Mesendoderm (in vitro differentiated cells): ENCODE measurements at regions not wholly inside any gene's neighbourhood (a gene's known extent, or its start where the extent isn't known, plus 50 kb on each side); places are given as distances from the start of the nearest gene placed in this dataset.

Experiments used
- DNase-seq: peaks from one replicate; pipeline ENCODE4 v3.0.0; 2013
- H2AK5ac ChIP-seq: 2 replicates; pipeline ENCODE4 v1.6.1; 2013; ENCODE audit warnings: low read length, inconsistent platforms
- H2BK120ac ChIP-seq: 2 replicates; pipeline ENCODE4 v1.6.1; 2013; ENCODE audit warnings: low read depth, mild to moderate bottlenecking, low read length, moderate library complexity, mixed read lengths
- H2BK15ac ChIP-seq: replicated peaks from 2 replicates; pipeline ENCODE4 v1.6.1; 2013; ENCODE audit warnings: low read depth, mild to moderate bottlenecking, moderate library complexity
- H2BK5ac ChIP-seq: 2 replicates; pipeline ENCODE4 v1.6.1; 2013; ENCODE audit warnings: low read length, inconsistent platforms
- H3K18ac ChIP-seq: 2 replicates; pipeline ENCODE4 v1.6.1; 2013; ENCODE audit warnings: mild to moderate bottlenecking, low read length, mixed read lengths
- H3K23ac ChIP-seq: one replicate; pipeline ENCODE4 v1.6.1; 2013; ENCODE audit warnings: low read length
- H3K27ac ChIP-seq: 2 replicates; pipeline ENCODE4 v1.5.1; 2013; ENCODE audit warnings: low read depth, mild to moderate bottlenecking, inconsistent platforms, low read length, moderate library complexity
- H3K27me3 ChIP-seq: 2 replicates; pipeline ENCODE4 v1.6.1; 2013; ENCODE audit warnings: low read length, control low read depth, mild to moderate bottlenecking, inconsistent platforms; ENCODE audit not compliant: insufficient read depth, poor library complexity
- H3K36me3 ChIP-seq: 2 replicates; pipeline ENCODE4 v1.6.1; 2013; ENCODE audit warnings: low read length, inconsistent platforms; ENCODE audit not compliant: control insufficient read depth, insufficient read depth
- H3K4ac ChIP-seq: one replicate; pipeline ENCODE4 v1.6.1; 2013; ENCODE audit warnings: low read depth, mild to moderate bottlenecking, low read length, moderate library complexity
- H3K4me1 ChIP-seq: 2 replicates; pipeline ENCODE4 v1.6.1; 2013; ENCODE audit warnings: low read depth, low read length, inconsistent platforms; ENCODE audit not compliant: control insufficient read depth
- H3K4me2 ChIP-seq: 2 replicates; pipeline ENCODE4 v1.6.1; 2013; ENCODE audit warnings: low read length
- H3K4me3 ChIP-seq: 2 replicates; pipeline ENCODE4 v1.5.1; 2013; ENCODE audit warnings: mild to moderate bottlenecking, low read length
- H3K56ac ChIP-seq: one replicate; pipeline ENCODE4 v1.6.1; 2013; ENCODE audit warnings: low read length
- H3K79me1 ChIP-seq: 2 replicates; pipeline ENCODE4 v1.6.1; 2013; ENCODE audit warnings: low read length, inconsistent platforms
- H3K79me2 ChIP-seq: 2 replicates; pipeline ENCODE4 v1.6.1; 2013; ENCODE audit warnings: mild to moderate bottlenecking, low read length; ENCODE audit not compliant: control insufficient read depth, insufficient read depth
- H3K9ac ChIP-seq: 2 replicates; pipeline ENCODE4 v1.6.1; 2013; ENCODE audit warnings: low read length, inconsistent platforms
- H4K5ac ChIP-seq: one replicate; pipeline ENCODE4 v1.6.1; 2013; ENCODE audit warnings: low read length
- H4K8ac ChIP-seq: one replicate; pipeline ENCODE4 v1.6.1; 2013; ENCODE audit warnings: low read depth, mild to moderate bottlenecking, control low read depth, low read length, moderate library complexity
- WGBS: extraction: QIAGEN DNeasy Blood & Tissue Kit; methylation state at CpG from one replicate; pipeline ENCODE4 v1.1.7; 2013; ENCODE audit warnings: low lambda C conversion rate, missing lambda C conversion rate; ENCODE audit not compliant: insufficient coverage; ENCODE audit errors: extremely low coverage; 5-methylcytosine and 5-hydroxymethylcytosine counted together

- no peak for DNase-seq
- H2AK5ac ChIP-seq, result no peak overlapping the region
- H4K5ac ChIP-seq, result no peak overlapping the region
- H3K56ac ChIP-seq, result no peak overlapping the region
- H3K27ac ChIP-seq, result no peak overlapping the region
- WGBS, result no CpG with 5 or more reads among the region's 1 CpG
- H3K23ac ChIP-seq, result no peak overlapping the region
- H3K36me3 ChIP-seq, result no peaks in the 10 kb centered on the region
- no peak overlapping the region for H3K18ac ChIP-seq
- H3K79me2 ChIP-seq, result no peaks in the 10 kb centered on the region
- H3K4me2 ChIP-seq, result no peak overlapping the region
- H3K27me3 ChIP-seq, result no peaks in the 10 kb centered on the region
- H4K8ac ChIP-seq, result no peak overlapping the region
- H3K9ac ChIP-seq, result no peak overlapping the region
- H2BK5ac ChIP-seq, result no peak overlapping the region
- H2BK120ac ChIP-seq, result no peak overlapping the region
- H3K4me1 ChIP-seq, result no peaks in the 10 kb centered on the region
- no peak overlapping the region for H3K4ac ChIP-seq
- H3K4me3 ChIP-seq, result no peak overlapping the region
- H3K79me1 ChIP-seq, result no peaks in the 10 kb centered on the region
- no peak overlapping the region for H2BK15ac ChIP-seq
Measured at GRCh38 chr1:106276871-106277270, 779.6 kb upstream of the PRMT6 start.

- H3K27me3 ChIP-seq, result no peaks in the 10 kb centered on the region
- H2BK5ac ChIP-seq, result no peak overlapping the region
- no peak for DNase-seq
- H3K9ac ChIP-seq, result no peak overlapping the region
- H2AK5ac ChIP-seq, result no peak overlapping the region
- H3K79me1 ChIP-seq, result no peaks in the 10 kb centered on the region
- no peak overlapping the region for H3K56ac ChIP-seq
- H3K23ac ChIP-seq, result no peak overlapping the region
- no peaks in the 10 kb centered on the region for H3K4me1 ChIP-seq
- WGBS, result no CpG with 5 or more reads among the region's 4 CpGs
- no peak overlapping the region for H4K5ac ChIP-seq
- H3K36me3 ChIP-seq, result no peaks in the 10 kb centered on the region
- H3K4me3 ChIP-seq, result no peak overlapping the region
- H2BK15ac ChIP-seq, result no peak overlapping the region
- H3K4me2 ChIP-seq, result no peak overlapping the region
- H3K4ac ChIP-seq, result no peak overlapping the region
- H2BK120ac ChIP-seq, result no peak overlapping the region
- no peak overlapping the region for H3K27ac ChIP-seq
- no peaks in the 10 kb centered on the region for H3K79me2 ChIP-seq
- H3K18ac ChIP-seq, result no peak overlapping the region
- no peak overlapping the region for H4K8ac ChIP-seq
Measured at GRCh38 chr1:106277786-106278185, 778.7 kb upstream of the PRMT6 start.

- H4K8ac ChIP-seq, result no peak overlapping the region
- no peak overlapping the region for H4K5ac ChIP-seq
- H2AK5ac ChIP-seq, result no peak overlapping the region
- H3K4me3 ChIP-seq, result no peak overlapping the region
- no peaks in the 10 kb centered on the region for H3K4me1 ChIP-seq
- no CpG with 5 or more reads among the region's 2 CpGs for WGBS
- H2BK5ac ChIP-seq, result no peak overlapping the region
- no peaks in the 10 kb centered on the region for H3K79me1 ChIP-seq
- H3K36me3 ChIP-seq, result no peaks in the 10 kb centered on the region
- H3K9ac ChIP-seq, result no peak overlapping the region
- no peak for DNase-seq
- H3K4ac ChIP-seq, result no peak overlapping the region
- no peak overlapping the region for H2BK15ac ChIP-seq
- H3K79me2 ChIP-seq, result no peaks in the 10 kb centered on the region
- no peak overlapping the region for H3K4me2 ChIP-seq
- no peak overlapping the region for H2BK120ac ChIP-seq
- no peak overlapping the region for H3K23ac ChIP-seq
- H3K27me3 ChIP-seq, result no peaks in the 10 kb centered on the region
- no peak overlapping the region for H3K27ac ChIP-seq
- no peak overlapping the region for H3K18ac ChIP-seq
- H3K56ac ChIP-seq, result no peak overlapping the region
Measured at GRCh38 chr1:106278716-106279115, 777.8 kb upstream of the PRMT6 start.

GRCh38 chr1:106289265-106289928, 767.1 kb upstream of the PRMT6 start:
- Histone ChIP-seq H3K23ac (no peak overlapping the region), H3K36me3 (no peaks in the 10 kb centered on the region), H2AK5ac (no peak overlapping the region), H4K5ac (no peak overlapping the region), H3K56ac (no peak overlapping the region), H2BK5ac (no peak overlapping the region), H2BK15ac (no peak overlapping the region), H3K79me1 (no peaks in the 10 kb centered on the region), H3K9ac (no peak overlapping the region), H3K27ac (no peak overlapping the region), H3K4me2 (no peak overlapping the region), H3K79me2 (no peaks in the 10 kb centered on the region), H3K4me1 (no peaks in the 10 kb centered on the region), H3K18ac (no peak overlapping the region), H2BK120ac (no peak overlapping the region), H3K4ac (no peak overlapping the region), H3K4me3 (no peak overlapping the region), H3K27me3 (no peaks in the 10 kb centered on the region), H4K8ac (no peak overlapping the region)
- DNase-seq, result no peak
- WGBS, result no CpG with 5 or more reads among the region's 3 CpGs

GRCh38 chr1:106290805-106291501, 765.5 kb upstream of the PRMT6 start:
- no peak overlapping the region for H3K56ac ChIP-seq
- no peak overlapping the region for H2BK15ac ChIP-seq
- H3K79me2 ChIP-seq, result no peaks in the 10 kb centered on the region
- H3K36me3 ChIP-seq, result no peaks in the 10 kb centered on the region
- H3K27me3 ChIP-seq, result no peaks in the 10 kb centered on the region
- no peak overlapping the region for H4K8ac ChIP-seq
- H3K18ac ChIP-seq, result no peak overlapping the region
- H3K27ac ChIP-seq, result no peak overlapping the region
- no peak overlapping the region for H3K4ac ChIP-seq
- no peak overlapping the region for H4K5ac ChIP-seq
- no peak for DNase-seq
- no peak overlapping the region for H2BK120ac ChIP-seq
- no peak overlapping the region for H3K4me3 ChIP-seq
- no peak overlapping the region for H3K4me2 ChIP-seq
- H3K23ac ChIP-seq, result no peak overlapping the region
- H3K4me1 ChIP-seq, result no peaks in the 10 kb centered on the region
- no CpG with 5 or more reads among the region's 13 CpGs for WGBS
- H3K79me1 ChIP-seq, result no peaks in the 10 kb centered on the region
- no peak overlapping the region for H2AK5ac ChIP-seq
- no peak overlapping the region for H2BK5ac ChIP-seq
- H3K9ac ChIP-seq, result no peak overlapping the region

GRCh38 chr1:106292130-106292529, 764.3 kb upstream of the PRMT6 start:
- WGBS, result no CpG with 5 or more reads among the region's 4 CpGs
- Histone ChIP-seq H3K23ac (no peak overlapping the region), H3K4me1 (no peaks in the 10 kb centered on the region), H3K9ac (no peak overlapping the region), H3K79me2 (no peaks in the 10 kb centered on the region), H3K27ac (no peak overlapping the region), H3K56ac (no peak overlapping the region), H2BK120ac (no peak overlapping the region), H2BK5ac (no peak overlapping the region), H4K8ac (no peak overlapping the region), H3K18ac (no peak overlapping the region), H3K27me3 (no peaks in the 10 kb centered on the region), H2AK5ac (no peak overlapping the region), H2BK15ac (no peak overlapping the region), H3K36me3 (no peaks in the 10 kb centered on the region), H4K5ac (no peak overlapping the region), H3K79me1 (no peaks in the 10 kb centered on the region), H3K4me3 (no peak overlapping the region), H3K4me2 (no peak overlapping the region), H3K4ac (no peak overlapping the region)
- no peak for DNase-seq
